OCI-LY3 (cell line): ENCODE measurements at regions not wholly inside any gene's neighbourhood (a gene's known extent, or its start where the extent isn't known, plus 50 kb on each side); places are given as distances from the start of the nearest gene placed in this dataset.

ENCODE experiments used
- EZH2phosphoT487 ChIP-seq: fragments of 200-600 bp; shearing (Covaris generic); IDR thresholded peaks from 2 replicates; pipeline ENCODE4 v1.6.1; 2018; ENCODE audit warnings: antibody characterized with exemption, mixed run types, low read depth
- TF ChIP-seq, protein P1 (sequence below): fragments of 200-600, 300-600 bp; sonication (generic); IDR thresholded peaks from 2 replicates; pipeline ENCODE4 v1.5.1; 2014; ENCODE audit warnings: antibody characterized with exemption, low read length, low read depth

DNA sequence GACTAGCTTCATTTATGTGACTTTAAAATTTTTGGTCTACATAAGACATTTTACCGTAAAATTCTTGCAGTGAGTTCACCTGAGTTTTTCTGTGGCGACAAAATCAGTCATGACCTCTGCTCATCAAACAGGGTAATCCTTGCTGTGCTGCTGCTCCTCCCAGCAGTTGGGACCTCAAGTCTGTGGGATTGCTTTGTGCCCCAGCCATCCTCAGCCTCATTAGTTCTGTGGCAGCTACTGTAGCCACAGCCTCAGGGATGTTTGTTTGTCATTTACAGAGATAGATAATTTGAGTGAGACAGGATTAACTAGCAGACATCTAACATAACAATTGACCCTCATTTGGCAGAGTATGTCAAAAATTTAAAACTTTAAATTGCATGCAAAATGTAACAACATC is 357.0 kb downstream of the PCNX1 start:
- TF ChIP-seq, protein P1, sequence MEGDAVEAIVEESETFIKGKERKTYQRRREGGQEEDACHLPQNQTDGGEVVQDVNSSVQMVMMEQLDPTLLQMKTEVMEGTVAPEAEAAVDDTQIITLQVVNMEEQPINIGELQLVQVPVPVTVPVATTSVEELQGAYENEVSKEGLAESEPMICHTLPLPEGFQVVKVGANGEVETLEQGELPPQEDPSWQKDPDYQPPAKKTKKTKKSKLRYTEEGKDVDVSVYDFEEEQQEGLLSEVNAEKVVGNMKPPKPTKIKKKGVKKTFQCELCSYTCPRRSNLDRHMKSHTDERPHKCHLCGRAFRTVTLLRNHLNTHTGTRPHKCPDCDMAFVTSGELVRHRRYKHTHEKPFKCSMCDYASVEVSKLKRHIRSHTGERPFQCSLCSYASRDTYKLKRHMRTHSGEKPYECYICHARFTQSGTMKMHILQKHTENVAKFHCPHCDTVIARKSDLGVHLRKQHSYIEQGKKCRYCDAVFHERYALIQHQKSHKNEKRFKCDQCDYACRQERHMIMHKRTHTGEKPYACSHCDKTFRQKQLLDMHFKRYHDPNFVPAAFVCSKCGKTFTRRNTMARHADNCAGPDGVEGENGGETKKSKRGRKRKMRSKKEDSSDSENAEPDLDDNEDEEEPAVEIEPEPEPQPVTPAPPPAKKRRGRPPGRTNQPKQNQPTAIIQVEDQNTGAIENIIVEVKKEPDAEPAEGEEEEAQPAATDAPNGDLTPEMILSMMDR, result no peak
- TF ChIP-seq EZH2phosphoT487, result no peak
